ENCODE measurements at regions not wholly inside any gene's neighbourhood (a gene's known extent, or its start where the extent isn't known, plus 50 kb on each side); places are given as distances from the start of the nearest gene placed in this dataset.

- H3K4me2 ChIP-seq, result no peak overlapping the region
- no peak overlapping the region for H3K4me3 Mint-ChIP-seq
- H3K9ac ChIP-seq, result no peak overlapping the region
- peaks cover 10% of the 10 kb centered on the region for H3K4me1 ChIP-seq
- H3K4me1 Mint-ChIP-seq, result peaks cover 9% of the 10 kb centered on the region
- peaks cover 3% of the 10 kb centered on the region for H3F3A ChIP-seq (ENCODE audit: low read depth)
- H3K27ac ChIP-seq, result no peak overlapping the region
- H2AFZ ChIP-seq (replicated peaks), result no peak overlapping the region
- TF ChIP-seq EZH2phosphoT487 (IDR thresholded peaks at IDR 0.05) (no peak), EZH2 (IDR thresholded peaks at IDR 0.05) (no peak), CTCF (IDR thresholded peaks at IDR 0.05) (no peak)
- H3K36me3 Mint-ChIP-seq, result no peaks in the 10 kb centered on the region
- no peaks in the 10 kb centered on the region for H4K20me1 ChIP-seq (ENCODE audit: low read depth)
- no peak for DNase-seq (ENCODE audit: low spot score)
- no peaks in the 10 kb centered on the region for H3K9me3 Mint-ChIP-seq
- H3K9me3 ChIP-seq (ENCODE audit: low read depth), result no peaks in the 10 kb centered on the region
- H3K36me3 ChIP-seq, result no peaks in the 10 kb centered on the region
- no peak overlapping the region for H3K4me3 ChIP-seq
- H3K27ac Mint-ChIP-seq, result no peak overlapping the region
- no peaks in the 10 kb centered on the region for H3K27me3 ChIP-seq
- no peaks in the 10 kb centered on the region for H3K79me2 ChIP-seq (ENCODE audit: low read depth)
- no peaks in the 10 kb centered on the region for H3K27me3 Mint-ChIP-seq (ENCODE audit: insufficient read depth, low read depth)
These were observed 299.4 kb downstream of the CTTN start for GRCh38 chr11:70697701-70698100.

GRCh38 chr11:70698871-70699270, 300.5 kb downstream of the CTTN start:
- Mint-ChIP-seq H3K9me3 (no peaks in the 10 kb centered on the region), H3K27ac (no peak overlapping the region), H3K4me1 (peaks cover 14% of the 10 kb centered on the region), H3K27me3 (ENCODE audit: insufficient read depth, low read depth) (no peaks in the 10 kb centered on the region), H3K4me3 (no peak overlapping the region), H3K36me3 (no peaks in the 10 kb centered on the region)
- Histone ChIP-seq H3K9ac (no peak overlapping the region), H3K4me3 (no peak overlapping the region), H3K36me3 (no peaks in the 10 kb centered on the region), H3F3A (ENCODE audit: low read depth) (peaks cover 3% of the 10 kb centered on the region), H3K9me3 (ENCODE audit: low read depth) (no peaks in the 10 kb centered on the region), H4K20me1 (ENCODE audit: low read depth) (no peaks in the 10 kb centered on the region), H2AFZ (replicated peaks) (no peak overlapping the region), H3K27ac (no peak overlapping the region), H3K27me3 (no peaks in the 10 kb centered on the region), H3K79me2 (ENCODE audit: low read depth) (no peaks in the 10 kb centered on the region), H3K4me1 (peaks cover 16% of the 10 kb centered on the region), H3K4me2 (no peak overlapping the region)
- TF ChIP-seq EZH2 (IDR thresholded peaks at IDR 0.05) (no peak), EZH2phosphoT487 (IDR thresholded peaks at IDR 0.05) (no peak), CTCF (IDR thresholded peaks at IDR 0.05) (no peak)
- DNase-seq (ENCODE audit: low spot score), result no peak

DNA sequence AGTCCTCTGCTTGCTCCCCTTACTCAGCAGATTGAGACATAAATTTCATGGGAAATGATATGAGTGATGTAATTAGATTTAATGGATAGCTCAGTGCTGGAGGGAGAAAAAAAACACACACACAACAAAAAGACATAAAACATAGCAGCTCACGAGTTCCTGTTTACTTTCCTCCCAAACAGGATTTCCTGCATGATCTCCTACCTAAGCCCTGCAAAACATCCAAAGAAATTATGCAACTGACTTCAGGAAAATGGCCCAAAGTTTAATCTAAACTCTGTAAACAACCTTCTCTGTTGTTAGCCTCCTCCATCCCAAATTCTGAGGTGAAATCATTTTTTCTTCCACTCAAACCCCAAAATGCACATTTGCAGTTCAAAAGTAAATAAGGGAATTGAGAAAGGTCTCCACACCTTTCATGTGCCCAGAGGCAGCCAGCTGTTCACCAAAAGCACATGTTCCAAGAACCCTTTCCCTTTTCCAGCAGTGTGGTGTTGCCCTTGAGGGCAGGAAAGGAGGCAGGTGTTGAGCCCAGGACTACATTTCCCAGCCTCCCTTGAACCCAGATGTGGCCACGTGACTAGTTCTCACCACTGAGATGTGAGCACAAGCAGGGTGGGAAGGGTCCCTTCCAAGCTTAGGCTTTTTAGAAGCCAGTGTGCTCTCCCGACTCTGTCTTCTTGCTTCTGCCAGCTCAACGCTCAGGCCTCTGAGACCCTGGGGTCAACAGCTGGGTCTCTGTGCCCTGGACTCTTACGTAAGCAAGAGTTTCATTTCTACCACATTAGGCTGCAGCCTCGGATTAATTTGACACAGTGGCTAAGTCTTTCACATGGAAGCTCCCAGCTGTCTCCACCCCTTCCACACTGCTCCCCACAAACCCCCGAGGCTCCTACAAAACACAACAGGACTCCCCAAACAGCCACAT, 301.2 kb downstream of the CTTN start:
- TF ChIP-seq CTCF (IDR thresholded peaks at IDR 0.05), result no peak
- no peak for TF ChIP-seq EZH2phosphoT487 (IDR thresholded peaks at IDR 0.05)
- no peak for TF ChIP-seq EZH2 (IDR thresholded peaks at IDR 0.05)
- Histone ChIP-seq H3K36me3 (no peaks in the 10 kb centered on the region), H3K9me3 (ENCODE audit: low read depth) (no peaks in the 10 kb centered on the region), H3K27me3 (no peaks in the 10 kb centered on the region), H3K4me3 (no peak overlapping the region), H4K20me1 (ENCODE audit: low read depth) (no peaks in the 10 kb centered on the region), H3K4me1 (peaks cover 20% of the 10 kb centered on the region), H3F3A (ENCODE audit: low read depth) (peaks cover 3% of the 10 kb centered on the region), H3K9ac (no peak overlapping the region), H3K79me2 (ENCODE audit: low read depth) (no peaks in the 10 kb centered on the region), H3K4me2 (no peak overlapping the region), H3K27ac (no peak overlapping the region), H2AFZ (replicated peaks) (no peak overlapping the region)
- DNase-seq (ENCODE audit: low spot score), result peak; percentile 78
- Mint-ChIP-seq H3K4me3 (no peak overlapping the region), H3K27ac (no peak overlapping the region), H3K36me3 (no peaks in the 10 kb centered on the region), H3K9me3 (peaks cover 2% of the 10 kb centered on the region), H3K4me1 (peaks cover 21% of the 10 kb centered on the region), H3K27me3 (ENCODE audit: insufficient read depth, low read depth) (no peaks in the 10 kb centered on the region)

Measured in neural progenitor cell (in vitro differentiated cells).